Inflammatory macrophage treated with lipopolysaccharide for 4 hours (primary cell): ENCODE measurements at regions not wholly inside any gene's neighbourhood (a gene's known extent, or its start where the extent isn't known, plus 50 kb on each side); places are given as distances from the start of the nearest gene placed in this dataset.
A peak's percentile ranks its signal among the peaks of the same experiment; 100 is the strongest.
"Not testable (repeated sequence)": the region's sequence is repeated elsewhere in the genome, so short reads cannot be mapped to it uniquely, and the experiment has no call there.

Source experiments
- DNase-seq: peaks from one replicate; pipeline ENCODE4 v3.0.0-alpha.2; 2020

- DNase-seq, result no peak
Measured at GRCh38 chr6:137657351-137657911, 163.2 kb upstream of the OLIG3 start.

GRCh38 chr6:137658287-137658686 lies 164.1 kb upstream of the OLIG3 start:
- DNase-seq, result no peak

- no peak for DNase-seq
Measured at GRCh38 chr6:137659871-137660270, 165.7 kb upstream of the OLIG3 start.

- no peak for DNase-seq
Measured at GRCh38 chr6:137660296-137660731, 166.1 kb upstream of the OLIG3 start.

GRCh38 chr6:137661601-137662000 lies 167.4 kb upstream of the OLIG3 start:
- peak; percentile 65 for DNase-seq

GRCh38 chr6:137664183-137664582 lies 170.0 kb upstream of the OLIG3 start:
- DNase-seq, result no peak

- no peak for DNase-seq
Measured at GRCh38 chr6:137665342-137665934, 171.2 kb upstream of the OLIG3 start.

GRCh38 chr6:137666202-137666774 lies 172.1 kb upstream of the OLIG3 start:
- no peak for DNase-seq

GRCh38 chr6:137673603-137674002 lies 179.4 kb upstream of the OLIG3 start:
- no peak for DNase-seq

GRCh38 chr6:137676888-137677287 lies 182.7 kb upstream of the OLIG3 start:
- no peak for DNase-seq

GRCh38 chr6:137677709-137678108 lies 183.5 kb upstream of the OLIG3 start:
- DNase-seq, result peak; percentile 79

GRCh38 chr6:137678451-137678850 lies 184.3 kb upstream of the OLIG3 start:
- peak; percentile 50 for DNase-seq

- DNase-seq, result peak; percentile 77
Measured at GRCh38 chr6:137680705-137681346, 186.2 kb upstream of the TNFAIP3 start.

GRCh38 chr6:137681445-137682009 lies 185.5 kb upstream of the TNFAIP3 start:
- DNase-seq, result no peak

- DNase-seq, result not testable (repeated sequence)
Measured at GRCh38 chr6:137682658-137683057, 184.4 kb upstream of the TNFAIP3 start.

- peak; percentile 44 for DNase-seq
Measured at GRCh38 chr6:137683916-137684315, 183.1 kb upstream of the TNFAIP3 start.

- peak; percentile 60 for DNase-seq
Measured at GRCh38 chr6:137685798-137686375, 181.2 kb upstream of the TNFAIP3 start.

- DNase-seq, result no peak
Measured at GRCh38 chr6:137687818-137688217, 179.2 kb upstream of the TNFAIP3 start.

GRCh38 chr6:137688230-137688971 lies 178.7 kb upstream of the TNFAIP3 start:
- no peak for DNase-seq

GRCh38 chr6:137689377-137689776 lies 177.7 kb upstream of the TNFAIP3 start:
- DNase-seq, result no peak

- no peak for DNase-seq
Measured at GRCh38 chr6:137690034-137690433, 177.0 kb upstream of the TNFAIP3 start.

GRCh38 chr6:137690721-137691120 lies 176.3 kb upstream of the TNFAIP3 start:
- no peak for DNase-seq

GRCh38 chr6:137692308-137692707 lies 174.8 kb upstream of the TNFAIP3 start:
- no peak for DNase-seq
